GM12878 (cell line): ENCODE measurements at regions not wholly inside any gene's neighbourhood (a gene's known extent, or its start where the extent isn't known, plus 50 kb on each side); places are given as distances from the start of the nearest gene placed in this dataset.

ENCODE experiments used
- ATAC-seq: fragments of 200-7000 bp; cut with Tn5 transposase; 3 replicates; pipeline ENCODE4 v1.9.1; 2020; ENCODE audit warnings: mild to moderate bottlenecking, moderate library complexity
- BruUV-seq: library from RNA; stranded (reverse); fragments of 400-500 nt; replicated peaks from 2 replicates; lab custom pipeline; 2021; lab: Mats Ljungman, UMichigan
- CTCF ChIA-PET: fragments of 300-600 bp; sonication (Branson Sonifier 250); formaldehyde crosslinking; extraction: SDS; loops from one replicate; lab custom pipeline; 2021; ENCODE audit warnings: inconsistent platforms; lab: Yijun Ruan, JAX
- POLR2A ChIA-PET: fragments of 350-600 bp; formaldehyde crosslinking; extraction: SDS; loops from one replicate; lab custom pipeline; 2021; ENCODE audit warnings: inconsistent platforms; lab: Charles Lee
- RAD21 ChIA-PET: fragments of 300-600 bp; sonication (Branson Sonifier 250); formaldehyde crosslinking; loops from one replicate; lab custom pipeline; 2023; ENCODE audit warnings: antibody characterized with exemption; ENCODE audit not compliant: unreplicated experiment; lab: Charles Lee
- SMC1A ChIA-PET: fragments of 300-600 bp; sonication (Branson Sonifier 250); formaldehyde crosslinking; loops from one replicate; lab custom pipeline; 2023; ENCODE audit not compliant: unreplicated experiment, uncharacterized antibody; lab: Charles Lee
- DNase-seq: peaks from one replicate; pipeline ENCODE4 v3.0.0-alpha.2; 2011; ENCODE audit warnings: low read depth, low spot score
- FAIRE-seq: peaks from 3 replicates; lab custom pipeline; 2011; peaks lifted over from hg19 to GRCh38; lab: Jason Lieb, UNC
- H2AFZ ChIP-seq: 2 replicates; pipeline ENCODE4 v1.6.0; 2011; ENCODE audit warnings: low read depth, low read length, control low read depth; ENCODE audit not compliant: control insufficient read depth
- H3K27ac ChIP-seq: 2 replicates; pipeline ENCODE4 v1.5.1; 2011; ENCODE audit warnings: control low read depth; ENCODE audit not compliant: control insufficient read depth, insufficient read depth
- H3K27me3 ChIP-seq, 2 experiments: replicated peaks in 1 of 2; 2 replicates each; pipeline versions ENCODE4 v1.6.0 to v1.6.1; 2011; ENCODE audit warnings: low read length in 1 of 2; ENCODE audit not compliant: control insufficient read depth in 2 of 2, insufficient read depth in 2 of 2
- H3K36me3 ChIP-seq, 2 experiments: 2 replicates each; pipeline ENCODE4 v1.5.1; 2011; ENCODE audit warnings: low read length in 1 of 2; ENCODE audit not compliant: control insufficient read depth in 2 of 2, insufficient read depth in 2 of 2
- H3K4me1 ChIP-seq: 2 replicates; pipeline ENCODE4 v1.6.1; 2011; ENCODE audit warnings: mild to moderate bottlenecking, low read length, moderate library complexity, mixed read lengths; ENCODE audit not compliant: control insufficient read depth, insufficient read depth
- H3K4me2 ChIP-seq: 2 replicates; pipeline ENCODE4 v1.6.0; 2011; ENCODE audit warnings: control low read depth; ENCODE audit not compliant: control insufficient read depth, insufficient read depth
- H3K4me3 ChIP-seq: fragments of 200-600 bp; sonication (generic); 2 replicates; pipeline ENCODE4 v1.5.1; 2016
- H3K79me2 ChIP-seq: 2 replicates; pipeline ENCODE4 v1.6.0; 2011; ENCODE audit warnings: low read length; ENCODE audit not compliant: control insufficient read depth, insufficient read depth
- H3K9ac ChIP-seq: 2 replicates; pipeline ENCODE4 v1.8.0; 2011; ENCODE audit warnings: low read length, control low read depth, mixed read lengths; ENCODE audit not compliant: control insufficient read depth, insufficient read depth
- H3K9me3 ChIP-seq: replicated peaks from 3 replicates; pipeline ENCODE4 v1.5.1; 2011; ENCODE audit warnings: mild to moderate bottlenecking, low read length; ENCODE audit not compliant: control insufficient read depth, insufficient read depth
- H4K20me1 ChIP-seq: 2 replicates; pipeline ENCODE4 v1.6.0; 2011; ENCODE audit not compliant: control insufficient read depth, insufficient read depth
- ASH2L ChIP-seq: fragments of 300-600, 200-600 bp; sonication (generic); IDR thresholded peaks from 2 replicates; pipeline ENCODE4 v1.6.1; 2017; ENCODE audit warnings: low read depth, mild to moderate bottlenecking, borderline replicate concordance
- BACH1 ChIP-seq: fragments of 450-650 bp; IDR thresholded peaks from 2 replicates; pipeline ENCODE4 v1.6.1; 2017; ENCODE audit warnings: mild to moderate bottlenecking, borderline replicate concordance
- CEBPZ ChIP-seq: fragments of 150-350 bp; IDR thresholded peaks from 2 replicates; pipeline ENCODE4 v1.6.1; 2016; ENCODE audit warnings: low read depth, low read length
- FOS ChIP-seq: IDR thresholded peaks from 3 replicates; pipeline ENCODE4 v1.6.1; 2011; ENCODE audit warnings: borderline replicate concordance; ENCODE audit not compliant: insufficient read length; ENCODE audit errors: extremely low read depth
- GABPA ChIP-seq: IDR thresholded peaks from 2 replicates; pipeline ENCODE4 v1.6.1; 2014; ENCODE audit warnings: antibody characterized with exemption, low read depth, mild to moderate bottlenecking, inconsistent platforms
- NRF1 ChIP-seq: conservative IDR thresholded peaks from 2 replicates; pipeline ENCODE4 v1.6.1; 2011; ENCODE audit warnings: mild to moderate bottlenecking, low read depth, low read length, improper control_type of control experiment
- SP1 ChIP-seq: IDR thresholded peaks from one replicate; pipeline ENCODE4 v1.6.1; 2011; ENCODE audit warnings: low read depth, low read length
- SPI1 ChIP-seq: IDR thresholded peaks from 2 replicates; pipeline ENCODE4 v1.6.1; 2011; ENCODE audit warnings: low read depth, mild to moderate bottlenecking, low read length, moderate library complexity, borderline replicate concordance; ENCODE audit not compliant: insufficient read depth
- WGBS: methylation state at CpG from one replicate; pipeline ENCODE4 v1.1.6; 2016; ENCODE audit warnings: low lambda C conversion rate; ENCODE audit not compliant: insufficient replicate concordance, insufficient coverage; ENCODE audit errors: missing lambda C conversion rate; 5-methylcytosine and 5-hydroxymethylcytosine counted together
- in situ Hi-C: fragments of 300-500 bp; cut with MboI; formaldehyde crosslinking; loops from 9 replicates; pipeline ENCODE4 v1.14.3; 2018; ENCODE audit warnings: mixed read lengths
- intact Hi-C: fragments of 100-400 bp; cut with micrococcal nuclease; formaldehyde crosslinking; loops from one replicate; pipeline ENCODE4 v1.14.2; 2022; ENCODE audit not compliant: unreplicated experiment
- TF ChIP-seq, protein P1 (sequence below): fragments of 450-650 bp; IDR thresholded peaks from 2 replicates; pipeline ENCODE4 v1.6.1; 2017; ENCODE audit warnings: low read depth, mild to moderate bottlenecking, moderate library complexity

DNA sequence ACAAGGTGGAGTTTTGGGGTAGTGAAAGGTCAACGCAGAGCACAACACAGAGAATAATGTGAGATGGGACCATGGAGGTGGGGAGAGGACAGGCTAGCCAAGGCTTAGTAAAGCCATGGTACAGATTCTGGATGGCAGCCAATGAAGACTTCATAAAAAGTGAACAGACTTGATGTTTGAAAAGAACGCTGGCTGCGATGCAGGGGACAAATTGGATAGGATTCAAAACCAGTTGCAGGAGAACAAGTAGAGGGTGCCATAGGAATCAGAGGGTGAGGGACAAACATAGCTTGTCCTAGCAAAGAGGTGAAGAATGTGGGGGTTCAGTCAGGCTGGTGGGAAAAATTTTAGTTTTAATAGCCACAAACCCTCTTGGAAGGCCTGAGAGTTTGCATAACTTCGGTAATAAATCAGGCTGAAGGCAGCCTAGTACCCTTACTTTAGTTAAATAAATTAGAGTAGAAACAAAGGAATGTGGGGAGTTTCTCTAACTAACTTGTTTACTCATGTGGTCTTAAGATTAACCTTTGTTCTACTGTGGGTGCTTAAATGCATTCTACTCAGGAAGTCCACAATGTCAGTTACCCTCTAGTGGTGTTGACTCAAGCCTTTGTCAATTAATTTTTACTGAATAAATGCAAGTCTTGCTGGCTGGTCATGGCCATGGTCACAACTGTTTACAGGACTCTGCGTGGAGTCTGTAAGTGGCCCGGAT, 216.4 kb downstream of the C6orf118 start (continued):
- TF ChIP-seq, protein P1, sequence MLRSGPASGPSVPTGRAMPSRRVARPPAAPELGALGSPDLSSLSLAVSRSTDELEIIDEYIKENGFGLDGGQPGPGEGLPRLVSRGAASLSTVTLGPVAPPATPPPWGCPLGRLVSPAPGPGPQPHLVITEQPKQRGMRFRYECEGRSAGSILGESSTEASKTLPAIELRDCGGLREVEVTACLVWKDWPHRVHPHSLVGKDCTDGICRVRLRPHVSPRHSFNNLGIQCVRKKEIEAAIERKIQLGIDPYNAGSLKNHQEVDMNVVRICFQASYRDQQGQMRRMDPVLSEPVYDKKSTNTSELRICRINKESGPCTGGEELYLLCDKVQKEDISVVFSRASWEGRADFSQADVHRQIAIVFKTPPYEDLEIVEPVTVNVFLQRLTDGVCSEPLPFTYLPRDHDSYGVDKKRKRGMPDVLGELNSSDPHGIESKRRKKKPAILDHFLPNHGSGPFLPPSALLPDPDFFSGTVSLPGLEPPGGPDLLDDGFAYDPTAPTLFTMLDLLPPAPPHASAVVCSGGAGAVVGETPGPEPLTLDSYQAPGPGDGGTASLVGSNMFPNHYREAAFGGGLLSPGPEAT = no peak
- no peak for TF ChIP-seq SP1

- Histone ChIP-seq H3K27me3 (no peaks in the 10 kb centered on the region), H3K9ac (no peak overlapping the region), H3K4me1 (no peaks in the 10 kb centered on the region), H3K4me3 (no peak overlapping the region), H4K20me1 (no peaks in the 10 kb centered on the region), H3K9me3 (no peaks in the 10 kb centered on the region), H3K79me2 (no peaks in the 10 kb centered on the region), H2AFZ (no peak overlapping the region), H3K4me2 (no peak overlapping the region), H3K36me3 (no peaks in the 10 kb centered on the region), H3K27ac (no peak overlapping the region)
- RAD21 ChIA-PET = no interaction called here
- no TSS peak for BruUV-seq
- SMC1A ChIA-PET = interaction anchor here (1.0 kb wide), 1 partner anchor 52 kb away, joined by 3 read pairs; no protein-coding TSS in a partner anchor
- FAIRE-seq = no peak
- intact Hi-C loops (no loop called here), in situ Hi-C loops (no loop called here)
- no peak for DNase-seq
- 8% methylated on average over 8 of the region's 8 CpGs for WGBS
- CTCF ChIA-PET = no interaction called here
- no peak for ATAC-seq
- TF ChIP-seq CEBPZ (no peak), FOS (no peak), SPI1 (no peak), ASH2L (no peak), BACH1 (no peak), NRF1 (no peak), GABPA (no peak)
- POLR2A ChIA-PET = no interaction called here
Measured at GRCh38 chr6:165091121-165091785, 218.2 kb downstream of the C6orf118 start.
